ENCODE measurements at regions not wholly inside any gene's neighbourhood (a gene's known extent, or its start where the extent isn't known, plus 50 kb on each side); places are given as distances from the start of the nearest gene placed in this dataset.

- 39 to 40% methylated on average over 7 of the region's 7 CpGs for WGBS, 2 donors
- Histone ChIP-seq H3K4me3 (no peak overlapping the region), H3K27me3 (no peaks in the 10 kb centered on the region), H3K9me3 (no peaks in the 10 kb centered on the region), H3K27ac (no peak overlapping the region), H3K4me1 (no peaks in the 10 kb centered on the region), H3K36me3 (no peaks in the 10 kb centered on the region)
- FAIRE-seq (no peak), DNase-seq (no peak), ATAC-seq (no peak)
- intact Hi-C loops (cut with DNase I) = no loop called here
- TF ChIP-seq CTCF (IDR thresholded peaks at IDR 0.05) = no peak
Measured at GRCh38 chr19:31145007-31145406, 204.2 kb downstream of the TSHZ3 start.

DNA sequence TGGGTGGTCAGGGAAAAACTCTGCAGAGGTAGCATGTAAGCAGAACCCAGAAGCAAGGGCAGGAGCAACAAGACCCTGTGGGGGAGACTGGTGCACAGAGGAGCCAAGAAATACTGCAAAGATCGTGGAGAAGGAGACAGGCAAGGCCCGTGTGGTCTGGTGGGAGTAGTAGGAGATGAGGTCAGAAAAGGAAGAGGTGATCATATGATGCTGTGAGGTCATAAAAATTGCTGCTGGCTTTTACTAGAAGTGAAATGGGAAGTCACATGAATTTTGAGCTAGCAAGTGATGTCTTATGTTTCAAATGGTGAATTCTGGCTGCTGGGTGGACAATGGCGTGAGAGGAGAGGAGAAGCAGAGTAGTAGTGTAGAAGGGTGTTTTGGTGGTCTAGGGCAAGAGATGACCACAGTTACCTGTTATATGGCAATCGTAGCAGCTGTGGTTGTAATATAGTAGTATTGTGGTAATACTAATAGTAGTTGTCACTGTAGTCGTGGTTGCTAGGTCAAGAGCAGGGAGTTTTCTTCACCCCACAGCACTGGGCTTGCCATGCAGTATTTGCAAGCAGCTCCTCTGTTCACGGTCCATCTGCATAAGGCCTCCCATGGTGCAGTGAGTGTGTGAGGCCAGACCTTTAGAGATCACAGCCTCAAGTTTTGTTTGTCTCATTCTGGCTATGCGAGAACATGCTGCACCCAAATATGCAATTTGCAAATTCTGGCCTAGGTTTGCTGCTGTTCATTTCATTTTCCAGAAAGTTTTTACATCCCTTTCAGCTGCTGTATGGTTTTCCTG, 205.0 kb downstream of the TSHZ3 start:
- TF ChIP-seq CTCF (IDR thresholded peaks at IDR 0.05) = no peak
- WGBS, 2 donors = 67 to 84% methylated on average over 7 of the region's 7 CpGs
- FAIRE-seq (no peak), ATAC-seq (no peak), DNase-seq (no peak)
- Histone ChIP-seq H3K27ac (no peak overlapping the region), H3K4me3 (no peak overlapping the region), H3K9me3 (no peaks in the 10 kb centered on the region), H3K4me1 (no peaks in the 10 kb centered on the region), H3K27me3 (no peaks in the 10 kb centered on the region), H3K36me3 (no peaks in the 10 kb centered on the region)
- intact Hi-C loops (cut with DNase I) = no loop called here

GRCh38 chr19:31141301-31141700, 207.9 kb downstream of the TSHZ3 start:
- ATAC-seq = no peak
- no peak for DNase-seq
- intact Hi-C loops (cut with DNase I) = no loop called here
- no peaks in the 10 kb centered on the region for H3K4me1 ChIP-seq
- no peaks in the 10 kb centered on the region for H3K9me3 ChIP-seq
- TF ChIP-seq CTCF (IDR thresholded peaks at IDR 0.05) = no peak
- no peaks in the 10 kb centered on the region for H3K27me3 ChIP-seq
- H3K36me3 ChIP-seq = no peaks in the 10 kb centered on the region
- 76 to 87% methylated on average over 3 of the region's 3 CpGs for WGBS, 2 donors
- no peak overlapping the region for H3K27ac ChIP-seq
- H3K4me3 ChIP-seq = no peak overlapping the region
- FAIRE-seq = no peak

- FAIRE-seq (no peak), ATAC-seq (no peak), DNase-seq (no peak)
- H3K27me3 ChIP-seq = no peaks in the 10 kb centered on the region
- TF ChIP-seq CTCF (IDR thresholded peaks at IDR 0.05) = no peak
- no peaks in the 10 kb centered on the region for H3K36me3 ChIP-seq
- intact Hi-C loops (cut with DNase I) = no loop called here
- no peaks in the 10 kb centered on the region for H3K4me1 ChIP-seq
- H3K27ac ChIP-seq = no peak overlapping the region
- no peak overlapping the region for H3K4me3 ChIP-seq
- WGBS, 2 donors = 27 to 31% methylated on average over 6 of the region's 6 CpGs
- H3K9me3 ChIP-seq = no peaks in the 10 kb centered on the region
Measured at GRCh38 chr19:31140717-31141116, 208.5 kb downstream of the TSHZ3 start.

DNA sequence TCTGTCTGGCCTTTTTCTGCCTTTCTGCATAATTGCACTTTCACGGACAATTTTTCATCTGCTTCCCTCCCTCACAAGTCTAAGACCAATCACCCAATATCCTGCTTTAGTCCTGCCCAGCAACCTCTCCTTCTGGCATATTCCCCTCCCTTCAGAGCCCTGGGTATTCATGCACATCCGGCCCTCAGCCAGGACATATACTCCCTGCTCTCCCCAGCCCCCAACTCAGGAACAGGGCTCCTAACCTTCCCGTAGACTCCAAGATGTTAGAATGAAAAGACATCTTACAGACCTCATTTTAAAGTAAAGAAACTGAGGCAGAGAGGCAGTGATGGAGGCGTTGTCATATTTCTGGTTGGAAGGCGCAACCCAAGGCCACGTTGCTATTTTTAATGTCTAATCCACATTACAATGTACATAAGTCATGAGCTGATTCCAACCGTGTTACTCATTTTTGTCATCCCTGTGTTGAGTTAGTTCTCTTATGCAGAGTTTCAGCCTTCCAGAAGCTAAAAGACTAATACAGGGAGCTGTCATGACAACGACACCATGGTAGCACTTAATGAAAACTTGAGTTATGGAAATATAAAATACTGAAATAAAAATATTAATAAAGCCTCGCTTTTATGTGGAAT, 209.2 kb downstream of the TSHZ3 start:
- intact Hi-C loops (cut with DNase I) = no loop called here
- no peak for ATAC-seq
- TF ChIP-seq CTCF (IDR thresholded peaks at IDR 0.05) = no peak
- FAIRE-seq = no peak
- Histone ChIP-seq H3K4me3 (no peak overlapping the region), H3K4me1 (no peaks in the 10 kb centered on the region), H3K27ac (no peak overlapping the region), H3K27me3 (no peaks in the 10 kb centered on the region), H3K36me3 (no peaks in the 10 kb centered on the region), H3K9me3 (no peaks in the 10 kb centered on the region)
- WGBS, 2 donors = 63 to 75% methylated on average over 9 of the region's 9 CpGs
- DNase-seq = no peak
